ENCODE measurements at regions not wholly inside any gene's neighbourhood (a gene's known extent, or its start where the extent isn't known, plus 50 kb on each side); places are given as distances from the start of the nearest gene placed in this dataset.

GRCh38 chr2:173802518-173802917, 162.7 kb downstream of the SP3 start:
- Histone ChIP-seq H3K4me3 (no peak overlapping the region), H3K27ac (no peak overlapping the region), H3K9me3 (no peaks in the 10 kb centered on the region), H3K4me1 (no peaks in the 10 kb centered on the region), H3K27me3 (ENCODE audit: insufficient read depth in 3 of 3, low read length in 2 of 3) (no peaks in the 10 kb centered on the region), H3K36me3 (ENCODE audit: insufficient read depth in 1 of 2, low read depth in 1 of 2) (no peaks in the 10 kb centered on the region)
- intact Hi-C loops (cut with DNase I), result no loop called here
- TF ChIP-seq CTCF (IDR thresholded peaks at IDR 0.05), result no peak
- DNase-seq, result no peak
- ATAC-seq, result no peak

DNA sequence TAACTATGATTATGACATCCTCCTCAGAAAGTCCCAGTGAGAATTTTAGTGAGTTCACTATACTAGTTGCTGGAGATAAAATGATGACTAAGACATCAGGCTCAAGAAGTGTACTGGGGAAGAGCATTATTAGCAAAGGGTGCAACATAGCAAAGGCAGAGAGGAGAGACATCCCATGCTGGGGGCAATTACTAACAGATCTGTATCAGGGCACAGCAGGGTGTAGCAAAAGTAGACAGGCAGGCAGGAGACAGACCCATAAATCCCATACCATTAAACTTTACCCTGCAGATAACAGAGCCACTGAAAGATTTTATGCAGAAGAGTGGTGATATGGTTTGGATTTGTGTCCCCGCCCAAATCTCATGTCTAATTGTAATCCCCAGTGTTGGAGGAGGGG, 161.7 kb downstream of the SP3 start:
- TF ChIP-seq CTCF (IDR thresholded peaks at IDR 0.05), result no peak
- WGBS, 3 donors, result 93 to 100% (median 100%) methylated on average over 1 of the region's 1 CpG
- Histone ChIP-seq H3K9me3 (no peaks in the 10 kb centered on the region), H3K27me3 (ENCODE audit: insufficient read depth in 3 of 3, low read length in 2 of 3) (no peaks in the 10 kb centered on the region), H3K27ac (no peak overlapping the region), H3K36me3 (ENCODE audit: insufficient read depth in 1 of 2, low read depth in 1 of 2) (no peaks in the 10 kb centered on the region), H3K4me3 (no peak overlapping the region), H3K4me1 (no peaks in the 10 kb centered on the region)
- ATAC-seq (no peak), DNase-seq (no peak)
- intact Hi-C loops (cut with DNase I), result no loop called here

- intact Hi-C loops (cut with DNase I), result no loop called here
- H3K4me3 ChIP-seq, result no peak overlapping the region
- DNase-seq, result no peak
- no peak for ATAC-seq
- no peaks in the 10 kb centered on the region for H3K36me3 ChIP-seq (ENCODE audit: insufficient read depth in 1 of 2, low read depth in 1 of 2)
- H3K27me3 ChIP-seq (ENCODE audit: insufficient read depth in 3 of 3, low read length in 2 of 3), result no peaks in the 10 kb centered on the region
- WGBS, 3 donors, result 88 to 90% (median 90%) methylated on average over 2 of the region's 2 CpGs
- no peak overlapping the region for H3K27ac ChIP-seq
- H3K4me1 ChIP-seq, result no peaks in the 10 kb centered on the region
- no peaks in the 10 kb centered on the region for H3K9me3 ChIP-seq
- no peak for TF ChIP-seq CTCF (IDR thresholded peaks at IDR 0.05)
These were observed 158.4 kb downstream of the SP3 start for GRCh38 chr2:173806761-173807160.

DNA sequence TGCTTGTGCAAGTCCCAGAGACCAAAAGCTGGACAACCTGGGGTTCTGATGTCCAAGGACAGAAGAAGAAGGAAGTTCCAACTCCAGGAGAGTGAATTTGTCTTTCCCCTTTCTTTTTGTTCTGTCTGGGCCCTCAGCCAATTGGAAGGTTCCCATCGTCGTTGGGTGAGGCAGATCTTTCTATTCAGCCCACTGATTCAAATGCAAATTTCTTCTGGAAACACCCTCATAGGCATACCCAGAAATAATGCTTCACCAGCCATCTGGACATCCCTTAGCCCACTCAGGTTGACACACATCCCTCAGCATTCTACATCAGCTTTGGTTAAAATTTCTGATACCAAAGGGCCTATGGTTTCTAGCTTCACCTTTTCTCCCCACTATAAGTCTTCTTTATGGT, 156.5 kb downstream of the SP3 start:
- H3K36me3 ChIP-seq (ENCODE audit: insufficient read depth in 1 of 2, low read depth in 1 of 2), result no peaks in the 10 kb centered on the region
- ATAC-seq, result no peak
- intact Hi-C loops (cut with DNase I), result no loop called here
- no peak for DNase-seq
- TF ChIP-seq CTCF (IDR thresholded peaks at IDR 0.05), result no peak
- H3K27me3 ChIP-seq (ENCODE audit: insufficient read depth in 3 of 3, low read length in 2 of 3), result no peaks in the 10 kb centered on the region
- H3K4me3 ChIP-seq, result no peak overlapping the region
- no peaks in the 10 kb centered on the region for H3K4me1 ChIP-seq
- H3K9me3 ChIP-seq, result no peaks in the 10 kb centered on the region
- no peak overlapping the region for H3K27ac ChIP-seq
- 17 to 22% (median 20%) methylated on average over 2 of the region's 2 CpGs for WGBS, 3 donors

DNA sequence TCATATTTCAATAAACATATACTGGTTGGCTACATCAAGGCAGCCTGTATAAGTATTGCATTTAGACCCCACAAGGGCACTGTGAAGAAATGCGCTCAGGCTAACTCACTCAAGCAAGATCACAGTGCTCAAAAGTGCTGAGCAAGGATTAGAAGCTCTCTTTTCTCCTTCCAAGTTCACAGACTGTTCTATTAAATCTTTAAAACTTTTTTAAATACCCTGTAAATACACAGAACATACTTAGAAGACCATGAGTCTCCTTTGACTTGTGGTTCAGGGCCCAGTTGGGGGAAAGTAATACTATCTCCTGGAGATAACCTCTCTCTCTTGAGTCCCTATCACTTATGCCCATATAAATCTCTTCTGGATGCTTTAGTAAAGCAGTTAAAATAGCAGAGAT, 152.9 kb downstream of the SP3 start:
- Histone ChIP-seq H3K36me3 (ENCODE audit: insufficient read depth in 1 of 2, low read depth in 1 of 2) (no peaks in the 10 kb centered on the region), H3K4me1 (no peaks in the 10 kb centered on the region), H3K27me3 (ENCODE audit: insufficient read depth in 3 of 3, low read length in 2 of 3) (no peaks in the 10 kb centered on the region), H3K9me3 (no peaks in the 10 kb centered on the region), H3K4me3 (no peak overlapping the region), H3K27ac (no peak overlapping the region)
- ATAC-seq (no peak), DNase-seq (no peak)
- intact Hi-C loops (cut with DNase I), result no loop called here
- 98 to 100% (median 100%) methylated on average over 1 of the region's 1 CpG for WGBS, 3 donors
- no peak for TF ChIP-seq CTCF (IDR thresholded peaks at IDR 0.05)
